K562 (cell line): ENCODE measurements at regions not wholly inside any gene's neighbourhood (a gene's known extent, or its start where the extent isn't known, plus 50 kb on each side); places are given as distances from the start of the nearest gene placed in this dataset.

Experiments
- ATAC-seq: fragments of 200-7000 bp; cut with Tn5 transposase; 3 replicates; pipeline ENCODE4 v1.9.1; 2020; ENCODE audit warnings: moderate library complexity
- BruUV-seq: library from RNA; stranded (reverse); fragments of 400-500 nt; replicated peaks from 2 replicates; lab custom pipeline; 2021; lab: Mats Ljungman, UMichigan
- CTCF ChIA-PET: fragments of 300-600 bp; formaldehyde crosslinking; extraction: SDS; loops from one replicate; lab custom pipeline; 2021; ENCODE audit warnings: low intra/inter-chr PET ratio; lab: Yijun Ruan, JAX
- POLR2A ChIA-PET: fragments of 300-600, 350-650 bp; sonication (Branson Sonifier 250); formaldehyde crosslinking; extraction: SDS; loops from one replicate; lab custom pipeline; 2021; ENCODE audit warnings: antibody characterized with exemption, inconsistent platforms; lab: Yijun Ruan, JAX
- DNase-seq, 4 experiments: peaks; one replicate each; pipeline versions ENCODE4 v3.0.0 to v3.0.0-alpha.2; 2011 to 2018; ENCODE audit warnings: low spot score in 3 of 4, mixed read lengths in 3 of 4; ENCODE audit errors: extremely low read depth in 1 of 4
- FAIRE-seq: peaks from 2 replicates; lab custom pipeline; 2011; peaks lifted over from hg19 to GRCh38; lab: Jason Lieb, UNC
- H2AFZ ChIP-seq: 2 replicates; pipeline ENCODE4 v1.6.0; 2011; ENCODE audit warnings: low read depth, low read length, control low read depth, inconsistent platforms
- H3K27ac ChIP-seq: fragments of 200-600 bp; 3 replicates; pipeline ENCODE4 v1.8.0; 2011; ENCODE audit warnings: low read depth, mild to moderate bottlenecking, control low read depth, inconsistent platforms, low read length, moderate library complexity, mixed read lengths; ENCODE audit errors: extremely low read depth
- H3K27me3 ChIP-seq, 2 experiments: fragments of 300-600 bp in 1 of 2; 2 replicates in 1 of 2; 3 replicates in 1 of 2; pipeline versions ENCODE4 v1.6.0 to v1.8.0; 2011; ENCODE audit warnings: inconsistent platforms in 2 of 2, low read length in 2 of 2, mild to moderate bottlenecking in 1 of 2, mixed read lengths in 1 of 2, moderate library complexity in 1 of 2; ENCODE audit not compliant: control insufficient read depth in 2 of 2, insufficient read depth in 2 of 2
- H3K36me3 ChIP-seq: fragments of 300-600 bp; 3 replicates; pipeline ENCODE4 v1.8.0; 2011; ENCODE audit warnings: mild to moderate bottlenecking, low read length, inconsistent platforms; ENCODE audit not compliant: control insufficient read depth, insufficient read depth
- H3K4me1 ChIP-seq, 2 experiments: fragments of 200-600 bp in 1 of 2; replicated peaks in 1 of 2; 2 replicates in 1 of 2; 3 replicates in 1 of 2; pipeline versions ENCODE4 v1.5.1 to v1.8.0; 2011; ENCODE audit warnings: inconsistent platforms in 2 of 2, low read length in 2 of 2, mild to moderate bottlenecking in 1 of 2, mixed read lengths in 1 of 2, moderate library complexity in 1 of 2; ENCODE audit not compliant: control insufficient read depth in 2 of 2, insufficient read depth in 2 of 2
- H3K4me2 ChIP-seq: 2 replicates; pipeline ENCODE4 v1.6.1; 2011; ENCODE audit warnings: low read length, control low read depth, inconsistent platforms, mixed read lengths; ENCODE audit not compliant: insufficient read depth
- H3K4me3 ChIP-seq: fragments of 200-600 bp; sonication (generic), shearing (Covaris generic); 2 replicates; pipeline ENCODE4 v1.5.1; 2016; ENCODE audit warnings: control low read depth, inconsistent platforms
- H3K79me2 ChIP-seq: fragments of 200-600 bp; 3 replicates; pipeline ENCODE4 v1.8.0; 2011; ENCODE audit warnings: low read length, inconsistent platforms; ENCODE audit not compliant: control insufficient read depth, insufficient read depth
- H3K9ac ChIP-seq, 2 experiments: 2 replicates each; pipeline versions ENCODE4 v1.6.0 to v1.6.1; 2011; ENCODE audit warnings: low read depth in 2 of 2, low read length in 2 of 2, control low read depth in 1 of 2, inconsistent platforms in 1 of 2, mild to moderate bottlenecking in 1 of 2, mixed read lengths in 1 of 2; ENCODE audit not compliant: insufficient read depth in 1 of 2
- H3K9me1 ChIP-seq: one replicate; pipeline ENCODE4 v1.6.0; 2011; ENCODE audit warnings: inconsistent platforms, mild to moderate bottlenecking, low read length, moderate library complexity; ENCODE audit not compliant: control insufficient read depth, insufficient read depth
- H3K9me3 ChIP-seq: replicated peaks from 2 replicates; pipeline ENCODE4 v1.5.1; 2011; ENCODE audit warnings: low read depth, low read length, inconsistent platforms; ENCODE audit not compliant: control insufficient read depth, insufficient read depth
- H4K20me1 ChIP-seq: replicated peaks from 2 replicates; pipeline ENCODE4 v1.6.1; 2011; ENCODE audit warnings: low read length, inconsistent platforms, mixed read lengths; ENCODE audit not compliant: control insufficient read depth, insufficient read depth
- ARHGAP35 ChIP-seq: fragments of 450-650 bp; IDR thresholded peaks from 2 replicates; pipeline ENCODE4 v1.6.1; 2018; ENCODE audit not compliant: partially characterized antibody
- CBX1 ChIP-seq: sonication (generic); IDR thresholded peaks from 2 replicates; pipeline ENCODE4 v1.6.1; 2016; ENCODE audit warnings: antibody characterized with exemption, low read depth, mild to moderate bottlenecking
- FIP1L1 ChIP-seq: fragments of 200-400 bp; formaldehyde crosslinking; IDR thresholded peaks from 2 replicates; pipeline ENCODE4 v1.6.1; 2018; ENCODE audit warnings: mild to moderate bottlenecking, low read depth, low read length; ENCODE audit not compliant: poor library complexity, severe bottlenecking
- JUND ChIP-seq, 2 experiments: IDR thresholded peaks; 2 replicates in 1 of 2; 3 replicates in 1 of 2; pipeline ENCODE4 v1.6.1; 2011; ENCODE audit warnings: borderline replicate concordance in 2 of 2, low read depth in 2 of 2, low read length in 2 of 2, improper control_type of control experiment in 1 of 2, missing biosample characterization in 1 of 2, missing genetic modification characterization in 1 of 2, missing genetic modification reagents in 1 of 2
- NFRKB ChIP-seq: fragments of 450-650 bp; IDR thresholded peaks from 2 replicates; pipeline ENCODE4 v1.6.1; 2016; ENCODE audit warnings: low read depth
- POLR2AphosphoS2 ChIP-seq: IDR thresholded peaks from 2 replicates; pipeline ENCODE4 v1.6.1; 2012; ENCODE audit warnings: low read length, improper control_type of control experiment
- SNIP1 ChIP-seq: fragments of 450-650 bp; IDR thresholded peaks from 2 replicates; pipeline ENCODE4 v1.7.1; 2017; ENCODE audit warnings: low read depth, mild to moderate bottlenecking
- TCF3 ChIP-seq: sonication (generic); formaldehyde crosslinking; IDR thresholded peaks from 2 replicates; pipeline ENCODE4 v1.4.0; 2020; ENCODE audit warnings: mild to moderate bottlenecking, missing genetic modification reagents
- ZKSCAN3 ChIP-seq: fragments of 250-450 bp; sonication (Bioruptor Pico); IDR thresholded peaks from 2 replicates; pipeline ENCODE4 v1.4.0; 2020
- ZNF431 ChIP-seq: sonication (generic); formaldehyde crosslinking; IDR thresholded peaks from 2 replicates; pipeline ENCODE4 v1.8.0; 2022; ENCODE audit warnings: mild to moderate bottlenecking, missing genetic modification reagents
- ZNF507 ChIP-seq: conservative IDR thresholded peaks from 2 replicates; pipeline ENCODE4 v1.6.1; 2017; ENCODE audit warnings: missing genetic modification characterization, missing compliant biosample characterization
- ZSCAN29 ChIP-seq: fragments of 450-650 bp; IDR thresholded peaks from 2 replicates; pipeline ENCODE4 v1.6.1; 2017
- WGBS: fragments of 100-300 bp; shearing (Covaris generic); methylation state at CpG from one replicate; pipeline ENCODE4 v1.1.6; 2016; ENCODE audit warnings: low coverage, mixed read lengths; ENCODE audit not compliant: insufficient coverage; ENCODE audit errors: missing lambda C conversion rate; 5-methylcytosine and 5-hydroxymethylcytosine counted together
- in situ Hi-C: fragments of 300-500 bp; cut with MboI; formaldehyde crosslinking; loops from 4 replicates; pipeline ENCODE4 v1.15.0; 2018; ENCODE audit warnings: inconsistent platforms, mixed read lengths
- intact Hi-C: fragments of 100-400 bp; cut with micrococcal nuclease; formaldehyde crosslinking; loops from 2 replicates; pipeline ENCODE4 v1.14.2; 2022
- TF ChIP-seq, protein P1 (sequence below), 2 experiments: fragments of 450-650 bp in 1 of 2; IDR thresholded peaks; 2 replicates each; pipeline ENCODE4 v1.6.1; 2011 to 2017; ENCODE audit warnings: low read depth in 2 of 2, antibody characterized with exemption in 1 of 2, borderline replicate concordance in 1 of 2, low read length in 1 of 2, mild to moderate bottlenecking in 1 of 2, mixed read lengths in 1 of 2; ENCODE audit not compliant: control insufficient read depth in 1 of 2
- TF ChIP-seq, protein P2 (sequence below): fragments of 250-450 bp; sonication (Bioruptor Pico); IDR thresholded peaks from 2 replicates; pipeline ENCODE4 v1.4.0; 2020; ENCODE audit warnings: mild to moderate bottlenecking, moderate library complexity, borderline replicate concordance
- TF ChIP-seq, protein P3 (sequence below): sonication (generic); formaldehyde crosslinking; IDR thresholded peaks from 2 replicates; pipeline ENCODE4 v1.5.0; 2020; ENCODE audit warnings: missing genetic modification reagents

DNA sequence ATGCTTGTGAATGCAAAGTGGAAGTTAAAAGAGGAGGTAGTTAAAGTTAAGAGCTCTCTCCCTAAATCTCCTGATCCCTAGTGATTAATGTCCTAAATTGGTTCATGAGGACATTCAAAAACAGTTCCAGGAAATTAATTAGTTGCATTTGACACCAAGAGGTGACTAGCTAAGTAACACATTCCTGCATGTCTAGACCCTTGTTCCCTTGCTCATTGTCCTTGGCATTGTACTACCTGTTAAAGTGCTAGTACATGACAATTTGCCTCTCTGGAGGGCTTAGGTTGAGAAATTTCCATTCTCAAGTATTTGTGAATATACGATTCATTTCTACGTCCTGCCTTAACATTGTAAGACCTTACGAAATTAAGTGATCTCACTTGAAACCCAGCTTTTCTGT, 278.6 kb upstream of the CDH10 start (continued):
- TF ChIP-seq, protein P1, sequence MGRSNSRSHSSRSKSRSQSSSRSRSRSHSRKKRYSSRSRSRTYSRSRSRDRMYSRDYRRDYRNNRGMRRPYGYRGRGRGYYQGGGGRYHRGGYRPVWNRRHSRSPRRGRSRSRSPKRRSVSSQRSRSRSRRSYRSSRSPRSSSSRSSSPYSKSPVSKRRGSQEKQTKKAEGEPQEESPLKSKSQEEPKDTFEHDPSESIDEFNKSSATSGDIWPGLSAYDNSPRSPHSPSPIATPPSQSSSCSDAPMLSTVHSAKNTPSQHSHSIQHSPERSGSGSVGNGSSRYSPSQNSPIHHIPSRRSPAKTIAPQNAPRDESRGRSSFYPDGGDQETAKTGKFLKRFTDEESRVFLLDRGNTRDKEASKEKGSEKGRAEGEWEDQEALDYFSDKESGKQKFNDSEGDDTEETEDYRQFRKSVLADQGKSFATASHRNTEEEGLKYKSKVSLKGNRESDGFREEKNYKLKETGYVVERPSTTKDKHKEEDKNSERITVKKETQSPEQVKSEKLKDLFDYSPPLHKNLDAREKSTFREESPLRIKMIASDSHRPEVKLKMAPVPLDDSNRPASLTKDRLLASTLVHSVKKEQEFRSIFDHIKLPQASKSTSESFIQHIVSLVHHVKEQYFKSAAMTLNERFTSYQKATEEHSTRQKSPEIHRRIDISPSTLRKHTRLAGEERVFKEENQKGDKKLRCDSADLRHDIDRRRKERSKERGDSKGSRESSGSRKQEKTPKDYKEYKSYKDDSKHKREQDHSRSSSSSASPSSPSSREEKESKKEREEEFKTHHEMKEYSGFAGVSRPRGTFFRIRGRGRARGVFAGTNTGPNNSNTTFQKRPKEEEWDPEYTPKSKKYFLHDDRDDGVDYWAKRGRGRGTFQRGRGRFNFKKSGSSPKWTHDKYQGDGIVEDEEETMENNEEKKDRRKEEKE (IDR thresholded peaks at IDR 0.05; ENCODE audit: borderline replicate concordance in 1 of 2, control insufficient read depth in 1 of 2, low read depth in 2 of 2, low read length in 1 of 2): no peak
- TF ChIP-seq, all 486 proteins: peak for 0

DNA sequence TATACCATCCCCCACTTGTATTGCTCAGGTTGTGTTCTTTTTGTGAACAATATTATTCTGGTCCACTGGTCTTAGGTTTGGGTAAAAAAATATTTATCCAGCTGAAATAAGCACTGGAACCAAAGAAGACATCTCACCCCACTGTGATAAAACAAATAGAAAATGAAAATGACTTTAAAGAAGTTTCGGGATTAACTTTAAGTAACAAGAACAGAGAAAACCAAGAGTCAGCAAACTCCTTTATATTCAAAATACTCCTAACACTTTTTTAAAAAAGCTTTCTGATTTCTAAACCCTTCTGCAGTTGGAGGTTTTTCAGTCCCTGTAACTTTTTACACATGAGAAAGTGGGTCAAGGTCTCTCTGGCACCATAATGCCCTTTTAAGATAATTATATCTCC, 273.9 kb upstream of the CDH10 start:
- no peaks in the 10 kb centered on the region for H3K9me1 ChIP-seq
- H2AFZ ChIP-seq: no peak overlapping the region
- FAIRE-seq: no peak
- H3K27me3 ChIP-seq: no peaks in the 10 kb centered on the region
- no peak overlapping the region for H3K27ac ChIP-seq
- no peak for ATAC-seq
- no peak overlapping the region for H3K4me2 ChIP-seq
- H3K4me1 ChIP-seq: no peaks in the 10 kb centered on the region
- ChIA-PET POLR2A (no interaction called here), CTCF (no interaction called here)
- BruUV-seq: no TSS peak
- H4K20me1 ChIP-seq: no peaks in the 10 kb centered on the region
- H3K36me3 ChIP-seq: no peaks in the 10 kb centered on the region
- H3K79me2 ChIP-seq: no peaks in the 10 kb centered on the region
- 0% methylated on average over 1 of the region's 1 CpG for WGBS
- H3K9ac ChIP-seq: no peak overlapping the region
- no peak for DNase-seq
- no peaks in the 10 kb centered on the region for H3K9me3 ChIP-seq
- intact Hi-C loops (no loop called here), in situ Hi-C loops (no loop called here)
- H3K4me3 ChIP-seq: no peak overlapping the region
- TF ChIP-seq CBX1: no peak
- no peak for TF ChIP-seq ZSCAN29
- no peak for TF ChIP-seq POLR2AphosphoS2
- TF ChIP-seq, protein P2, sequence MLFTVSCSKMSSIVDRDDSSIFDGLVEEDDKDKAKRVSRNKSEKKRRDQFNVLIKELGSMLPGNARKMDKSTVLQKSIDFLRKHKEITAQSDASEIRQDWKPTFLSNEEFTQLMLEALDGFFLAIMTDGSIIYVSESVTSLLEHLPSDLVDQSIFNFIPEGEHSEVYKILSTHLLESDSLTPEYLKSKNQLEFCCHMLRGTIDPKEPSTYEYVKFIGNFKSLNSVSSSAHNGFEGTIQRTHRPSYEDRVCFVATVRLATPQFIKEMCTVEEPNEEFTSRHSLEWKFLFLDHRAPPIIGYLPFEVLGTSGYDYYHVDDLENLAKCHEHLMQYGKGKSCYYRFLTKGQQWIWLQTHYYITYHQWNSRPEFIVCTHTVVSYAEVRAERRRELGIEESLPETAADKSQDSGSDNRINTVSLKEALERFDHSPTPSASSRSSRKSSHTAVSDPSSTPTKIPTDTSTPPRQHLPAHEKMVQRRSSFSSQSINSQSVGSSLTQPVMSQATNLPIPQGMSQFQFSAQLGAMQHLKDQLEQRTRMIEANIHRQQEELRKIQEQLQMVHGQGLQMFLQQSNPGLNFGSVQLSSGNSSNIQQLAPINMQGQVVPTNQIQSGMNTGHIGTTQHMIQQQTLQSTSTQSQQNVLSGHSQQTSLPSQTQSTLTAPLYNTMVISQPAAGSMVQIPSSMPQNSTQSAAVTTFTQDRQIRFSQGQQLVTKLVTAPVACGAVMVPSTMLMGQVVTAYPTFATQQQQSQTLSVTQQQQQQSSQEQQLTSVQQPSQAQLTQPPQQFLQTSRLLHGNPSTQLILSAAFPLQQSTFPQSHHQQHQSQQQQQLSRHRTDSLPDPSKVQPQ (CRISPR knock-in tag): no peak
- no peak for TF ChIP-seq NFRKB
- no peak for TF ChIP-seq ZNF431 (CRISPR knock-in tag)
- TF ChIP-seq, protein P3, sequence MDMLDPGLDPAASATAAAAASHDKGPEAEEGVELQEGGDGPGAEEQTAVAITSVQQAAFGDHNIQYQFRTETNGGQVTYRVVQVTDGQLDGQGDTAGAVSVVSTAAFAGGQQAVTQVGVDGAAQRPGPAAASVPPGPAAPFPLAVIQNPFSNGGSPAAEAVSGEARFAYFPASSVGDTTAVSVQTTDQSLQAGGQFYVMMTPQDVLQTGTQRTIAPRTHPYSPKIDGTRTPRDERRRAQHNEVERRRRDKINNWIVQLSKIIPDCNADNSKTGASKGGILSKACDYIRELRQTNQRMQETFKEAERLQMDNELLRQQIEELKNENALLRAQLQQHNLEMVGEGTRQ: no peak
- TF ChIP-seq JUND (IDR thresholded peaks at IDR 0.05; ENCODE audit: borderline replicate concordance, low read depth, low read length): no peak
- TF ChIP-seq JUND (tag; IDR thresholded peaks at IDR 0.05; ENCODE audit: borderline replicate concordance, low read depth, low read length): no peak
- TF ChIP-seq TCF3: no peak
- TF ChIP-seq FIP1L1: no peak
- no peak for TF ChIP-seq SNIP1
- TF ChIP-seq ZNF507: no peak
- TF ChIP-seq ARHGAP35: no peak
- TF ChIP-seq ZKSCAN3 (CRISPR knock-in tag): no peak
